Kidney epithelial cell (primary cell): ENCODE measurements at regions not wholly inside any gene's neighbourhood (a gene's known extent, or its start where the extent isn't known, plus 50 kb on each side); places are given as distances from the start of the nearest gene placed in this dataset.

Experiments used
- DNase-seq: peaks from one replicate; pipeline ENCODE4 v3.0.0-alpha.2; 2010; ENCODE audit warnings: low read depth
- H3K27me3 ChIP-seq: 2 replicates; pipeline ENCODE4 v1.6.0; 2011; ENCODE audit warnings: low read length; ENCODE audit not compliant: control insufficient read depth, insufficient read depth
- H3K36me3 ChIP-seq: 2 replicates; pipeline ENCODE4 v1.5.1; 2011; ENCODE audit warnings: low read length; ENCODE audit not compliant: control insufficient read depth, insufficient read depth
- H3K4me3 ChIP-seq: 2 replicates; pipeline ENCODE4 v1.5.1; 2011; ENCODE audit warnings: low read depth, mild to moderate bottlenecking, control low read depth, low read length
- TF ChIP-seq, protein P1 (sequence below): IDR thresholded peaks from 2 replicates; pipeline ENCODE4 v1.5.1; 2011; ENCODE audit warnings: mild to moderate bottlenecking, moderate library complexity, low read length, control low read depth, inconsistent platforms; ENCODE audit not compliant: insufficient read depth, poor library complexity, severe bottlenecking

DNA sequence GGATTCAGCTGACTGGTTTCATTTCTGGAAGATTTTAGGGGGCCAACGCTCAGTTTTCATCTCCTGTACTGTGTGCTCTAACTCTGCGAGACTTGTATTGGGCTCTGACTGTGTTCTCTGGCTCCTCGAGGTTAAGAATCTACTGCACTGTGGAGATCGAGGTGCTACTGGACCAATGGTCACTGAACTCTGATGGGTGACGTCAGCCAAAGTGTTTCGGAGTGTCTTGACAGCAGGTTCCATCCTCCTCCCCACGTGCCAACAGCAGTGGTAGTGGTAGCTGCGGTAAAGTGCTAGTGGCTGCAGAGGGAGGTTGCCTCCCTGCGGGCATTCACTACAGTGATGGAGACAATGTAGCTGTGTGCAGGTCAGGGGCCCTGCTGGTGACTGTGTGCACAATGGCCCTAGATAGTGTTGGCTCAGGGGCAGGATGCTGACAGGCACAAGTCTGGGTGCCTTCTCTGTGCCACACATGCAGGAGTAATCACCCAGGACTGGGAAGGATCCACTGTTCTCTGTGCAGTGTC, 705.7 kb upstream of the DDX18 start:
- TF ChIP-seq, protein P1, sequence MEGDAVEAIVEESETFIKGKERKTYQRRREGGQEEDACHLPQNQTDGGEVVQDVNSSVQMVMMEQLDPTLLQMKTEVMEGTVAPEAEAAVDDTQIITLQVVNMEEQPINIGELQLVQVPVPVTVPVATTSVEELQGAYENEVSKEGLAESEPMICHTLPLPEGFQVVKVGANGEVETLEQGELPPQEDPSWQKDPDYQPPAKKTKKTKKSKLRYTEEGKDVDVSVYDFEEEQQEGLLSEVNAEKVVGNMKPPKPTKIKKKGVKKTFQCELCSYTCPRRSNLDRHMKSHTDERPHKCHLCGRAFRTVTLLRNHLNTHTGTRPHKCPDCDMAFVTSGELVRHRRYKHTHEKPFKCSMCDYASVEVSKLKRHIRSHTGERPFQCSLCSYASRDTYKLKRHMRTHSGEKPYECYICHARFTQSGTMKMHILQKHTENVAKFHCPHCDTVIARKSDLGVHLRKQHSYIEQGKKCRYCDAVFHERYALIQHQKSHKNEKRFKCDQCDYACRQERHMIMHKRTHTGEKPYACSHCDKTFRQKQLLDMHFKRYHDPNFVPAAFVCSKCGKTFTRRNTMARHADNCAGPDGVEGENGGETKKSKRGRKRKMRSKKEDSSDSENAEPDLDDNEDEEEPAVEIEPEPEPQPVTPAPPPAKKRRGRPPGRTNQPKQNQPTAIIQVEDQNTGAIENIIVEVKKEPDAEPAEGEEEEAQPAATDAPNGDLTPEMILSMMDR = no peak
- H3K27me3 ChIP-seq = no peaks in the 10 kb centered on the region
- H3K36me3 ChIP-seq = no peaks in the 10 kb centered on the region
- H3K4me3 ChIP-seq = no peak overlapping the region
- no peak for DNase-seq

DNA sequence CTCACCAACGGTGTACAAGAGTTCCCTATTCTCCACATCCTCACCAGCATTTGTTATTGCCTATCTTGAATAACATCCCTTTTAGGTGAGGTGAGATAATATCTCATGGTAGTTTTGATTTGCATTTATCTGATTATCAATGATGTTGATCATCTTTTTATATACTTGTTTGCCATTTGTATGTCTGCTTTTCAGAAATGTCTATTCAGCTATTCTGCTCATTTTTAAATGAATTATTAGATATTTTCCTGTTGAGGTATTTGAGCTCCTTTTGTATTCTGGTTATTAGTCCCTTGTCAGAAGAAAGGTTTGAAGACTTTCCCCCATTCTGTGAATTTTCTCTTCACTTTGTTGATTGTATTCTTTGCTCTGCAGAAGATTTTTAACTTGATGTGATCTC, 695.5 kb upstream of the DDX18 start:
- TF ChIP-seq, protein P1 = no peak
- H3K27me3 ChIP-seq = no peaks in the 10 kb centered on the region
- no peaks in the 10 kb centered on the region for H3K36me3 ChIP-seq
- no peak for DNase-seq
- H3K4me3 ChIP-seq = no peak overlapping the region

GRCh38 chr2:117123362-117123761, 691.1 kb upstream of the DDX18 start:
- TF ChIP-seq, protein P1 = no peak
- DNase-seq = no peak
- Histone ChIP-seq H3K27me3 (no peaks in the 10 kb centered on the region), H3K36me3 (no peaks in the 10 kb centered on the region), H3K4me3 (no peak overlapping the region)

DNA sequence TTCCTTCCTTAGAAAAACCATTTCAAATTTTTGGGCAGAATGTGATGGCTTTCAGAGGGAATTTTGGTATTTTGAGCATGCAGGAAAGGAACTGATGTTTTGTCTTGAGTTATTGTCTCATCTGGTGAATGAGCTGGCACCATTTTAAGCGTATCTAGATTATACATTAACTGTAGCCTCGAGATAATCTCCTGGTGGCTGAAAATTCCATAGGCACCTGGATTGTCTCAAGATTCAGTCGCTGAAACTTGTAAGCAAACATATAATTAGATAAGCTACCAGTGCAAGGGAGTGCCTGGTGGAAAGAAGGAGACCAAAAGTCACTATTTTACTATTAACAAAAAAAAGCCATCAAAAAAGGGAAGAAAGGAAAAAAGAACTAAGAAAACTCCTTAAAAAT, 687.8 kb upstream of the DDX18 start:
- DNase-seq = no peak
- TF ChIP-seq, protein P1 = no peak
- H3K4me3 ChIP-seq = no peak overlapping the region
- no peaks in the 10 kb centered on the region for H3K27me3 ChIP-seq
- no peaks in the 10 kb centered on the region for H3K36me3 ChIP-seq

- TF ChIP-seq, protein P1 = no peak
- Histone ChIP-seq H3K4me3 (no peak overlapping the region), H3K36me3 (no peaks in the 10 kb centered on the region), H3K27me3 (no peaks in the 10 kb centered on the region)
- DNase-seq = peak; percentile 50
Observed at GRCh38 chr2:117127680-117128079, 686.8 kb upstream of the DDX18 start.

DNA sequence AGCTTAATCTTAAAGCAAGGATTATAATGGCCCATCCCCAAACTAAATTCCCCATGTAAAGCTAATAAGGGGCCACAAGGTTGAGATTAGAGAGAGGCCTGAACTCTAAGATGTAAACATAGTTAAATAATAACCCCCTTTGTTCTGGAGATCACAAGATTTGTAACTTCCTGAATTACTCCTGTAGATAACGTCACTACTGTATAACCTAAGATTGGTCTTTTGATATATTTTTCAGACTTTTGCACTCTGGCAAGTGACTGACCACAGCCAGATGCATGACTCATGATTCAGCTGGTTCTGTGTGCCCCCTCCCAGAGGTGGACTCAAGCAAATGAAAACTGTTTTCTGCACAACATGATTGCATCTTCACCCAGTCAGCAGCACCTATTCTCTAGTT, 686.0 kb upstream of the DDX18 start:
- H3K36me3 ChIP-seq = no peaks in the 10 kb centered on the region
- peak; percentile 71 for DNase-seq
- H3K27me3 ChIP-seq = no peaks in the 10 kb centered on the region
- H3K4me3 ChIP-seq = no peak overlapping the region
- TF ChIP-seq, protein P1 = no peak
